K562 (cell line): ENCODE measurements at regions not wholly inside any gene's neighbourhood (a gene's known extent, or its start where the extent isn't known, plus 50 kb on each side); places are given as distances from the start of the nearest gene placed in this dataset.

Experiments used
- ATAC-seq: fragments of 200-7000 bp; cut with Tn5 transposase; 3 replicates; pipeline ENCODE4 v1.9.1; 2020; ENCODE audit warnings: moderate library complexity
- BruUV-seq: library from RNA; stranded (reverse); fragments of 400-500 nt; replicated peaks from 2 replicates; lab custom pipeline; 2021; lab: Mats Ljungman, UMichigan
- CTCF ChIA-PET: fragments of 300-600 bp; formaldehyde crosslinking; extraction: SDS; loops from one replicate; lab custom pipeline; 2021; ENCODE audit warnings: low intra/inter-chr PET ratio; lab: Yijun Ruan, JAX
- POLR2A ChIA-PET: fragments of 300-600, 350-650 bp; sonication (Branson Sonifier 250); formaldehyde crosslinking; extraction: SDS; loops from one replicate; lab custom pipeline; 2021; ENCODE audit warnings: antibody characterized with exemption, inconsistent platforms; lab: Yijun Ruan, JAX
- DNase-seq, 4 experiments: peaks; one replicate each; pipeline versions ENCODE4 v3.0.0 to v3.0.0-alpha.2; 2011 to 2018; ENCODE audit warnings: low spot score in 3 of 4, mixed read lengths in 3 of 4; ENCODE audit errors: extremely low read depth in 1 of 4
- FAIRE-seq: peaks from 2 replicates; lab custom pipeline; 2011; peaks lifted over from hg19 to GRCh38; lab: Jason Lieb, UNC
- H2AFZ ChIP-seq: 2 replicates; pipeline ENCODE4 v1.6.0; 2011; ENCODE audit warnings: low read depth, low read length, control low read depth, inconsistent platforms
- H3K27ac ChIP-seq: fragments of 200-600 bp; 3 replicates; pipeline ENCODE4 v1.8.0; 2011; ENCODE audit warnings: low read depth, mild to moderate bottlenecking, control low read depth, inconsistent platforms, low read length, moderate library complexity, mixed read lengths; ENCODE audit errors: extremely low read depth
- H3K27me3 ChIP-seq, 2 experiments: fragments of 300-600 bp in 1 of 2; 2 replicates in 1 of 2; 3 replicates in 1 of 2; pipeline versions ENCODE4 v1.6.0 to v1.8.0; 2011; ENCODE audit warnings: inconsistent platforms in 2 of 2, low read length in 2 of 2, mild to moderate bottlenecking in 1 of 2, mixed read lengths in 1 of 2, moderate library complexity in 1 of 2; ENCODE audit not compliant: control insufficient read depth in 2 of 2, insufficient read depth in 2 of 2
- H3K36me3 ChIP-seq: fragments of 300-600 bp; 3 replicates; pipeline ENCODE4 v1.8.0; 2011; ENCODE audit warnings: mild to moderate bottlenecking, low read length, inconsistent platforms; ENCODE audit not compliant: control insufficient read depth, insufficient read depth
- H3K4me1 ChIP-seq, 2 experiments: fragments of 200-600 bp in 1 of 2; replicated peaks in 1 of 2; 2 replicates in 1 of 2; 3 replicates in 1 of 2; pipeline versions ENCODE4 v1.5.1 to v1.8.0; 2011; ENCODE audit warnings: inconsistent platforms in 2 of 2, low read length in 2 of 2, mild to moderate bottlenecking in 1 of 2, mixed read lengths in 1 of 2, moderate library complexity in 1 of 2; ENCODE audit not compliant: control insufficient read depth in 2 of 2, insufficient read depth in 2 of 2
- H3K4me2 ChIP-seq: 2 replicates; pipeline ENCODE4 v1.6.1; 2011; ENCODE audit warnings: low read length, control low read depth, inconsistent platforms, mixed read lengths; ENCODE audit not compliant: insufficient read depth
- H3K4me3 ChIP-seq: fragments of 200-600 bp; sonication (generic), shearing (Covaris generic); 2 replicates; pipeline ENCODE4 v1.5.1; 2016; ENCODE audit warnings: control low read depth, inconsistent platforms
- H3K79me2 ChIP-seq: fragments of 200-600 bp; 3 replicates; pipeline ENCODE4 v1.8.0; 2011; ENCODE audit warnings: low read length, inconsistent platforms; ENCODE audit not compliant: control insufficient read depth, insufficient read depth
- H3K9ac ChIP-seq, 2 experiments: 2 replicates each; pipeline versions ENCODE4 v1.6.0 to v1.6.1; 2011; ENCODE audit warnings: low read depth in 2 of 2, low read length in 2 of 2, control low read depth in 1 of 2, inconsistent platforms in 1 of 2, mild to moderate bottlenecking in 1 of 2, mixed read lengths in 1 of 2; ENCODE audit not compliant: insufficient read depth in 1 of 2
- H3K9me1 ChIP-seq: one replicate; pipeline ENCODE4 v1.6.0; 2011; ENCODE audit warnings: inconsistent platforms, mild to moderate bottlenecking, low read length, moderate library complexity; ENCODE audit not compliant: control insufficient read depth, insufficient read depth
- H3K9me3 ChIP-seq: replicated peaks from 2 replicates; pipeline ENCODE4 v1.5.1; 2011; ENCODE audit warnings: low read depth, low read length, inconsistent platforms; ENCODE audit not compliant: control insufficient read depth, insufficient read depth
- H4K20me1 ChIP-seq: replicated peaks from 2 replicates; pipeline ENCODE4 v1.6.1; 2011; ENCODE audit warnings: low read length, inconsistent platforms, mixed read lengths; ENCODE audit not compliant: control insufficient read depth, insufficient read depth
- ESRRA ChIP-seq: fragments of 450-650 bp; IDR thresholded peaks from 2 replicates; pipeline ENCODE4 v1.6.1; 2014; ENCODE audit warnings: low read depth, mild to moderate bottlenecking, moderate library complexity, borderline replicate concordance
- EZH2 ChIP-seq: IDR thresholded peaks from 2 replicates; pipeline ENCODE4 v1.6.1; 2012; ENCODE audit warnings: low read depth, mild to moderate bottlenecking, inconsistent platforms, low read length, borderline replicate concordance
- GATAD2A ChIP-seq: fragments of 450-650 bp; IDR thresholded peaks from 2 replicates; pipeline ENCODE4 v1.6.1; 2017
- MED1 ChIP-seq: sonication (generic); formaldehyde crosslinking; IDR thresholded peaks from 2 replicates; pipeline ENCODE4 v1.8.1; 2023; ENCODE audit warnings: missing genetic modification reagents, borderline replicate concordance
- MEF2D ChIP-seq: conservative IDR thresholded peaks from 2 replicates; pipeline ENCODE4 v1.6.1; 2016; ENCODE audit warnings: low read depth, missing genetic modification characterization, missing compliant biosample characterization
- NFRKB ChIP-seq: fragments of 450-650 bp; IDR thresholded peaks from 2 replicates; pipeline ENCODE4 v1.6.1; 2016; ENCODE audit warnings: low read depth
- NR3C1 ChIP-seq: sonication (generic); formaldehyde crosslinking; IDR thresholded peaks from 2 replicates; pipeline ENCODE4 v1.8.1; 2022; ENCODE audit warnings: missing genetic modification reagents
- PRPF4 ChIP-seq: fragments of 200-400 bp; formaldehyde crosslinking; IDR thresholded peaks from one replicate; pipeline ENCODE4 v1.6.1; 2017; ENCODE audit warnings: low read length, low read depth, mild to moderate bottlenecking; ENCODE audit not compliant: insufficient read depth, poor library complexity, severe bottlenecking
- SIN3B ChIP-seq: fragments of 450-650 bp; IDR thresholded peaks from 2 replicates; pipeline ENCODE4 v1.6.1; 2017; ENCODE audit warnings: low read depth, mild to moderate bottlenecking, moderate library complexity
- SPI1 ChIP-seq: IDR thresholded peaks from 2 replicates; pipeline ENCODE4 v1.6.1; 2011; ENCODE audit warnings: low read depth, low read length, control low read depth, borderline replicate concordance
- TRIM28 ChIP-seq: fragments of 450-650 bp; IDR thresholded peaks from 2 replicates; pipeline ENCODE4 v1.6.1; 2017
- ZNF239 ChIP-seq: fragments of 250-450 bp; sonication (Bioruptor Pico); IDR thresholded peaks from 2 replicates; pipeline ENCODE4 v1.4.0; 2020; ENCODE audit warnings: mild to moderate bottlenecking
- ZNF431 ChIP-seq: sonication (generic); formaldehyde crosslinking; IDR thresholded peaks from 2 replicates; pipeline ENCODE4 v1.8.0; 2022; ENCODE audit warnings: mild to moderate bottlenecking, missing genetic modification reagents
- ZNF57 ChIP-seq: fragments of 450-650 bp; formaldehyde crosslinking; IDR thresholded peaks from 2 replicates; pipeline ENCODE4 v1.4.0; 2020; ENCODE audit warnings: mild to moderate bottlenecking, moderate library complexity
- WGBS: fragments of 100-300 bp; shearing (Covaris generic); methylation state at CpG from one replicate; pipeline ENCODE4 v1.1.6; 2016; ENCODE audit warnings: low coverage, mixed read lengths; ENCODE audit not compliant: insufficient coverage; ENCODE audit errors: missing lambda C conversion rate; 5-methylcytosine and 5-hydroxymethylcytosine counted together
- in situ Hi-C: fragments of 300-500 bp; cut with MboI; formaldehyde crosslinking; loops from 4 replicates; pipeline ENCODE4 v1.15.0; 2018; ENCODE audit warnings: inconsistent platforms, mixed read lengths
- intact Hi-C: fragments of 100-400 bp; cut with micrococcal nuclease; formaldehyde crosslinking; loops from 2 replicates; pipeline ENCODE4 v1.14.2; 2022
- TF ChIP-seq, protein P1 (sequence below): fragments of 450-650 bp; formaldehyde crosslinking; conservative IDR thresholded peaks from 2 replicates; pipeline ENCODE4 v1.4.0; 2022; ENCODE audit warnings: mild to moderate bottlenecking, missing genetic modification characterization
- TF ChIP-seq, protein P2 (sequence below), 2 experiments: fragments of 250-450 bp in 1 of 2; fragments of 450-650 bp in 1 of 2; sonication (Bioruptor Pico) in 1 of 2; IDR thresholded peaks; 2 replicates each; pipeline versions ENCODE4 v1.6.1 to v1.8.0; 2016 to 2021; ENCODE audit warnings: mild to moderate bottlenecking in 2 of 2, moderate library complexity in 2 of 2, missing compliant biosample characterization in 1 of 2, missing genetic modification characterization in 1 of 2
- TF ChIP-seq, protein P3 (sequence below): sonication (generic); formaldehyde crosslinking; IDR thresholded peaks from 2 replicates; pipeline ENCODE4 v1.8.0; 2022; ENCODE audit warnings: missing genetic modification reagents, mild to moderate bottlenecking, moderate library complexity, borderline replicate concordance

DNA sequence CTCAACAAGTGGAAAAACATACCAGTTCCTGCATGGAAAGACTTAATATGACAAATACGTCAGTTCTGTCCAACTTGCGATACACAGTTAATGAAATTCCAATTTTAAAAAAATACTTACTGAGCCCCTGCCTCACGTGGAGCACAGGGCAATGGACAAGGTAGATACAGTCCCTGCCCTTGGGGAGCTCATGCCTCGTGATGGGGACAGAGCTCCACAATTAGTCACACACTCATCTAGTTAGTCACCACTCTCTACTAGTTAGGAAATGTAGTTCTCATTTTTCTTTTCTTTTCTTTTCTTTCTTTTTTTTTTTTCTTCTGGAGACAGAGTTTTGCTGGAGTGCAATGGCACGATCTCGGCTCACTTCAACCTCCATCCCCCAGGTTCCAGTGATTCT, 74.7 kb upstream of the CDH5 start:
- intact Hi-C loops (no loop called here), in situ Hi-C loops (no loop called here)
- BruUV-seq = no TSS peak
- no peaks in the 10 kb centered on the region for H3K9me1 ChIP-seq
- ChIA-PET POLR2A (no interaction called here), CTCF (no interaction called here)
- H2AFZ ChIP-seq = no peak overlapping the region
- H3K9me3 ChIP-seq = no peaks in the 10 kb centered on the region
- FAIRE-seq (no peak), DNase-seq (no peak), ATAC-seq (no peak)
- no peak overlapping the region for H3K4me3 ChIP-seq
- WGBS = 0% methylated on average over 6 of the region's 6 CpGs
- H3K79me2 ChIP-seq = no peaks in the 10 kb centered on the region
- H3K36me3 ChIP-seq = no peaks in the 10 kb centered on the region
- no peak overlapping the region for H3K4me2 ChIP-seq
- H4K20me1 ChIP-seq = no peaks in the 10 kb centered on the region
- no peak overlapping the region for H3K27ac ChIP-seq
- H3K27me3 ChIP-seq = peaks cover 0 to 4% of the 10 kb centered on the region in 2 experiments; a peak in 1 of 5 replicates
- no peak overlapping the region for H3K9ac ChIP-seq
- H3K4me1 ChIP-seq = no peaks in the 10 kb centered on the region
- TF ChIP-seq NFRKB (no peak), PRPF4 (no peak), ESRRA (no peak), GATAD2A (no peak), TRIM28 (no peak), MED1 (CRISPR knock-in tag) (no peak), ZNF239 (CRISPR knock-in tag) (no peak), SIN3B (no peak), ZNF57 (CRISPR knock-in tag) (no peak), NR3C1 (CRISPR knock-in tag) (no peak), SPI1 (no peak), EZH2 (no peak), ZNF431 (no peak), MEF2D (tag) (no peak)
- TF ChIP-seq, protein P1, sequence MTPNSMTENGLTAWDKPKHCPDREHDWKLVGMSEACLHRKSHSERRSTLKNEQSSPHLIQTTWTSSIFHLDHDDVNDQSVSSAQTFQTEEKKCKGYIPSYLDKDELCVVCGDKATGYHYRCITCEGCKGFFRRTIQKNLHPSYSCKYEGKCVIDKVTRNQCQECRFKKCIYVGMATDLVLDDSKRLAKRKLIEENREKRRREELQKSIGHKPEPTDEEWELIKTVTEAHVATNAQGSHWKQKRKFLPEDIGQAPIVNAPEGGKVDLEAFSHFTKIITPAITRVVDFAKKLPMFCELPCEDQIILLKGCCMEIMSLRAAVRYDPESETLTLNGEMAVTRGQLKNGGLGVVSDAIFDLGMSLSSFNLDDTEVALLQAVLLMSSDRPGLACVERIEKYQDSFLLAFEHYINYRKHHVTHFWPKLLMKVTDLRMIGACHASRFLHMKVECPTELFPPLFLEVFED (CRISPR knock-in tag) = no peak
- TF ChIP-seq, protein P2, sequence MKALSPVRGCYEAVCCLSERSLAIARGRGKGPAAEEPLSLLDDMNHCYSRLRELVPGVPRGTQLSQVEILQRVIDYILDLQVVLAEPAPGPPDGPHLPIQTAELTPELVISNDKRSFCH (CRISPR knock-in tag; IDR thresholded peaks at IDR 0.05) = no peak
- TF ChIP-seq, protein P2 (tag; IDR thresholded peaks at IDR 0.05) = no peak
- TF ChIP-seq, protein P3, sequence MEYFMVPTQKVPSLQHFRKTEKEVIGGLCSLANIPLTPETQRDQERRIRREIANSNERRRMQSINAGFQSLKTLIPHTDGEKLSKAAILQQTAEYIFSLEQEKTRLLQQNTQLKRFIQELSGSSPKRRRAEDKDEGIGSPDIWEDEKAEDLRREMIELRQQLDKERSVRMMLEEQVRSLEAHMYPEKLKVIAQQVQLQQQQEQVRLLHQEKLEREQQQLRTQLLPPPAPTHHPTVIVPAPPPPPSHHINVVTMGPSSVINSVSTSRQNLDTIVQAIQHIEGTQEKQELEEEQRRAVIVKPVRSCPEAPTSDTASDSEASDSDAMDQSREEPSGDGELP (CRISPR knock-in tag) = no peak
